Activated CD4-positive, alpha-beta T cell treated with anti-CD3 and anti-CD28 coated beads, Interleukin-10, Interleukin-2, amounts not matched to agents 100 ng/mL and 50 ng/mL, durations not matched to agents 16 hours and 8 hours (primary cell): ENCODE measurements at regions not wholly inside any gene's neighbourhood (a gene's known extent, or its start where the extent isn't known, plus 50 kb on each side); places are given as distances from the start of the nearest gene placed in this dataset.

ENCODE experiments used
- DNase-seq: peaks from one replicate; pipeline ENCODE4 v3.0.0-alpha.2; 2020

GRCh38 chr1:82317671-82318070 lies 516.9 kb downstream of the ADGRL2 start:
- no peak for DNase-seq

GRCh38 chr1:82299656-82300055 lies 498.9 kb downstream of the ADGRL2 start:
- no peak for DNase-seq

DNA sequence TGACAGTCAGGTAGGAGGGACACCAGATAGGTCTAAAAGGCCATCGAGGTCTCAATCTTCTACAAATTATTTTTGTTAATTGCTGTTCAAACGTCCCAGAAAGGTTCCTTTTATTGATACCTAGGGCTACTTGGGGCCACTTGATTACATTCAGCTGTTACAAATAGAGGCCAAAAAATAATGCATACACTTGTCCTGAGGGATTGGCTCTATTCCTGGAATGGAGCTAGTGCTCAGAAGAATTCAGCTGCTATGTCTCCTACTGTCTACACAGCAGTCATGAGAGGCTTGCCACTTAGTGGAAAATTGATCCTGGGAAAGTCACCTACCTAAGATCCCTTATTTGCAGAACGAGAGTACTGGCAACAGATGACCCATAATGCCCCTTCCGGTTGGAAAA lies 498.3 kb downstream of the ADGRL2 start:
- no peak for DNase-seq

DNA sequence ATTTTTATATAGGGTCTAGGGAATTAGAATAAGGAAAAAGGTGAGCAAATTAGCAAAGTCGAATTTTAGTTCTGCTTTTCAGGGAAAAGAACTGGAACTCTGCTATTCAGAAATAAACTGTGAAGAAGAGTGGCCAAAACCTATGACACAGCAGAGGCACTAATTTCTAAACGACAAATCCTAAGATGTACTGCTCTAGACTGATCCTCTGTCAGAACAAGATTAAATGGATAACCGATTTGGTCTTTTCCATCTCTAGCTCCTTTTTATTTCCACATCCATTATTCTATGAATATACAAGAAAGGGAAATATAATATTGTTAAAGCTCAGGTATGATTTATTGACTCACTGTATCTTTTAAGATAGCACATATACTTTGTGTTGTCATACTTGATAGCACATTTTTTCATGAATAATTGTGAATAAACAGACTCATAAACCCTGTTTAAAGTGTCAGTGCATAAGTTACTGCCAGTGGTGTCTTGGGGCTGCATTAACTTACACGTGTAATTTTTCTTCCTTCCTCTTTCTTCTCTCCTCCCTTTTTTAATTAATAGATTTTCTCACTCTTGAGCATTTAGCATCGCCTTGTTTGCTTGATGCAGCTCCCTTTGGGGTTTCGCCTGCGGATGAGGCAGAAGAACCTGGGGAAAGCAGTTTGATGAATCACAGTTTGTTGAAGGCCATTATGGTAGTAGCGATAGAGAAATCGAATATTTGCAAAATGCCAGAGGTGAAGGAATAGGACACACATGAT lies 496.6 kb downstream of the ADGRL2 start:
- no peak for DNase-seq

- no peak for DNase-seq
Measured at GRCh38 chr1:82287556-82287955, 486.8 kb downstream of the ADGRL2 start.

DNA sequence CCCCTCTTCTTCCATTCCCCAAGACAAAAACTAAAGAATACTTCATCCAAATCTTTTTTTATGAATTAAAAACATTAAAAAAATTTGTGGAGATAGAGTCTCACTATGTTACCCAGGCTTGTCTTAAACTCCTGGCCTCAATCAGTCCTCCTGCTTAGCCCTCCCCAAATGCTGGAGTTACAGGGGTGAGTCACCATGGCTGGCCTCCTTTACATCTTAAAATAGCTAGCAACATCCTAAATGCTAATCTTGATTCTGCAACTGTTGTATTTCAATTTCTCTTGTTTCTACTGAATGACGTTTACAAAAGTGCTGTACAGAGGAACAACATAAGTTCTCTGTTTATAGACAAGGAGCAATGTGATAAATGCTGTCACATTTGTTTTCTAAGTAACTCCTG lies 483.5 kb downstream of the ADGRL2 start:
- DNase-seq = no peak

DNA sequence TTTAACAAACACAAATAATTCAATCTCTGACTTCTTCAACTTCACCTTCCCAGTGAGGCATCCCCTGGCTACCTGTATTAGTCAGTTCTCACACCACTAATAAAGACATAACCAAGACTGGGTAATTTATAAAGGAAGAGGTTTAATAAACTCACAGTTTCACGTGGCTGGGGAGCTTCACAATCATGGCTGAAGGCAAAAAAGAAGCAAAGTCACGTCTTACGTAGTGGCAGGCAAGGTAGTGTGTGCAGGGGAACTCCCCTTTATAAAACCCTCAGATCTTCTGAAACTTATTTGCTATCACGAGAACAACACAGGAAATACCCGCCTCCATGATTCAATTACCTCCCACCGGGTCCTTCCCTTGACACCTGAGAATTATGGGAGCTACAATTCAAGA lies 478.5 kb downstream of the ADGRL2 start:
- no peak for DNase-seq

DNA sequence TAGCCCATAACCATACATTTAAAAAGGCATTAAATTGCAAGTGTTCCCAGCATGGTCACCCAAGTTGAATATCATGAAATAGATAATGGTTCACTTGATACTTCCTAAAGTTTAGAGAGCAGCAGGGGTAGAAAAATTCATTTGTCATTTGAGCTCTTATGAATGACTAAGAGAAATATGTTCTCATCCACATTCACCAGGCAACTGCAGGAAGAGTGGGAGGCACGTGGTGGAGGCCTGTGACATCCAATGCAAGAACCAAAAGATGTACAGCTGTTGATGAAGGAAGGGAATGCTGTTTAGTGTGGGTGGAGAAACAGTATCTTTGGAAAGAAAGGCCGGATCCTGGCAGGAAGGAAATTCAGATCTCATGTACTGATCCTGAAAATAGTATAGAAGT lies 473.1 kb downstream of the ADGRL2 start:
- DNase-seq = no peak

DNA sequence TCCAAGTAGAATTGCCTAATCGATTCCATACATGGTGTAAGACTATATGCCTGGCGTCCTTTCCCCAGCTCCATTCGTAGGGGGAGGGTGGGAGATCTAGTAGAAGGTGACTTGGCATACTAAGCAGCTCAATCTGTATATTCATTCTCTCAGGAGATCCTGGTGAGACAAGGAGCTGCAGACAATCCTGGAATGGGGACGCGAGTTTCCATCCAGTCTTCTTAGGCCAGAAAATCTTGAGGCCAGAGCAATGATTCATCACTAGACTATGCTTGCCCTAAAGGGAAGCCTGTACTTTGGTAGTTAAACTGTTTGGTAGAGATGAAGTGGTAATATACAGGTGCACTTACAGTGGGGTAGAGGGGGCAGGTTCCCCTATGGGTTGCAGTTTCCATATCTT lies 468.7 kb downstream of the ADGRL2 start:
- no peak for DNase-seq

GRCh38 chr1:82268826-82269225 lies 468.1 kb downstream of the ADGRL2 start:
- DNase-seq = no peak

- DNase-seq = no peak
Measured at GRCh38 chr1:82266351-82266750, 465.6 kb downstream of the ADGRL2 start.

- DNase-seq = no peak
Measured at GRCh38 chr1:82265436-82265835, 464.7 kb downstream of the ADGRL2 start.

- no peak for DNase-seq
Measured at GRCh38 chr1:82264802-82265201, 464.1 kb downstream of the ADGRL2 start.

- DNase-seq = no peak
Measured at GRCh38 chr1:82263396-82263795, 462.7 kb downstream of the ADGRL2 start.

DNA sequence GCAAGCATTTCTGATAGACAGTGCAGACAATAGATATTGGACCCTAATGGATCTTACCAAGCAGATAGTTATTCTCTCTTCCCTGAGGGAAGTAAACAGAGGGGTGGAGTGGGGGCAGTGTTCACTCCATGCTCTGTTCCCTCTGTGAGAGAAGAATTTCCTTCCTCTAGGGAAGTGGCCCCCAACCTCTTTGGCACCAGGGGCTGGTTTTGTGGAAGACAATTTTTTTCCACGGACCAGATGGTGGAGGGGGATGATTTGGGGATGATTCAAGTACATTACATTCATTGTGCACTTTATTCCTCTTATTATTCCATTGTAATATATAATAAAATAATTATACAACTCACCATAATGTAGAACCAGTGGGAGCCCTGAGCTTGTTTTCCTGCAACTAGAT lies 459.9 kb downstream of the ADGRL2 start:
- DNase-seq = no peak

- no peak for DNase-seq
Measured at GRCh38 chr1:82260051-82260450, 459.3 kb downstream of the ADGRL2 start.

DNA sequence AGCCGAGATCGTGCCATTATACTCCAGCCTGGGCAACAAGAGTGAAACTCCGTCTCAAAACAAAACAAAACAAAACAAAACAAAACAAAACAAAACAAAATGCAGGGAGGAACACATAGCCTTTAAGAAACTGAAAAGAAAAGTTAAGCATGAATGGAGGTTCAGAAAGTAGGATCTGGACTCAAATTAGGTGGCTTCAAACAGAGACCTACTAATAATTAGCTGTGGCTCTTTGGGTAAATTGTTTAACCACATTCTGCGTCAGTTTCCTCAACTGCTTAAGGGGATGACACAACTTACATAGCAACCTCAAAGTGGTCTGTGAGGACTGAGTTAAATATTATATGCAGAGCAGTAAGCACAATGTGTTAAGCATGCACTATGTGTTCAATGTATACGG lies 458.2 kb downstream of the ADGRL2 start:
- DNase-seq = no peak

GRCh38 chr1:82246050-82246449 lies 445.3 kb downstream of the ADGRL2 start:
- DNase-seq = no peak

GRCh38 chr1:82245345-82246014 lies 444.7 kb downstream of the ADGRL2 start:
- DNase-seq = no peak

DNA sequence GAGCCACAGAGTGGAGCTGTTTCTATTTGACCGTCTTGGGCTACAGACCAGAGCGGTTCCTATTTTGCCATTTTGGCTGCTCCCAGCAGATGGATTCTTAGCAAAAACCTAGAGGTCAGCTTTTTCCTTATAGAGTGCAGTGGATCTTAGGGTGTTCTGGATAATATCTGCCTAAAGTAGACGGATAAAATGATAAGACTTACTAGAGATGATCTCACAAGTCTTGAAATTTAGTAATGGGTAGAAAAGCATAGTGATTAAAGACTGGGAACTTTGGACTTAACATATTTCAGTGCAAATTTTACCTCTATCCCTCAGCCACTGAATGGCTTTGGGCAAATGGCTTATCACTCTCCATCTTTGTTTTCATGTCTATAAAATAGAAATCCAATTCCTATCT lies 439.8 kb downstream of the ADGRL2 start:
- no peak for DNase-seq

GRCh38 chr1:82230667-82231066 lies 429.9 kb downstream of the ADGRL2 start:
- DNase-seq = no peak

DNA sequence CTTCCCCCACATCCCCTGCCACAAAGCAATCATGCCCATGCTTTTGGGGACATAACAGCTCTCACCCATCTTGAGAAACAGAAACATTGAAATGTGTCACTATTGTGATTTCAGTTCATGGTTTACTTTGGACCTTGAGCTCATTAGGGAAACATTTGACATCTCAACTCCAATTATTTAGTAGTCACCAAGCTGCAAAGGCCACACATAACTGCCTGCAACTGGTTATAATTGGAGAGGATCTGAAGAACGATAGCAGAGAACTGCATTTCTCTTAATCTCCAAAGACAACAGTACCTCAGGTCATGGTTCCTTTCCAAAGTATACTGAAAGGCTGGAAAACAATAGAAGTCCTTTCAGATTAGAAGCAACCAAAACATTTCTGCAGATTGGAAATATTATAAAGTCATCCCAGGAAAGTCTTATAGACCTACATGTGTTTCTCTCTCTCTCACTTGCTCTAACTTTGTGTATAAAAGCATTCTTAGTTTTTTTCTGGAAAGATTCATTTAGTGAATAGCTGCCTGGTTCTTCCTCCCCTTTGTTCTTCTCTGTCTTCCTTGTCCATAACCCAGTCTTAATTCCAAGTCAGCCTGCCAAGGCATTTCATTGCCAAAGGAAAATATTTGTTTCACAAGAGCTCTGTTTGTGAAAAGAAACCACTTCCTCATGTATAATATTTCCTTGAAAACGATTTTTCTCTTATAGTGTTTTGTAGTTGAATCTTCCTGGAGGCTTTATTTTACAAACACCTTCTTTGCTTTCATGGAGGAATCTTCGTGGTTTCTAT lies 426.8 kb downstream of the ADGRL2 start:
- DNase-seq = no peak

DNA sequence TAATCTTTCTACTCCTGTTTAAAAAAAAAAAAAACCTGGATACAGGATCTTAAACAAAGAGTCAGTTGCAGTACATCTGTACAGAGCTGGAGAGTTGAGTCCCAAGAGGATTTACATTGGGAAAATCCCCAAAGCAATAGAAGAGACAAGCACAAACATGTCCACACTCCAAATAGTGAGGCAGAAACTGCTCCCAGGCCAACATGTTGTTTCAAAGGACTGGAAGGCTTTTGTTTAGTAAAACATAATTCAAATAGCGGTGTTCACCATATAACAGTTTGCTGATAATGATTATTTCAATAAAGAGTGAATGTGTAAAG lies 425.4 kb downstream of the ADGRL2 start:
- DNase-seq = no peak
